ENCODE measurements at regions not wholly inside any gene's neighbourhood (a gene's known extent, or its start where the extent isn't known, plus 50 kb on each side); places are given as distances from the start of the nearest gene placed in this dataset.
"Not testable (repeated sequence)": the region's sequence is repeated elsewhere in the genome, so short reads cannot be mapped to it uniquely, and the experiment has no call there.

DNA sequence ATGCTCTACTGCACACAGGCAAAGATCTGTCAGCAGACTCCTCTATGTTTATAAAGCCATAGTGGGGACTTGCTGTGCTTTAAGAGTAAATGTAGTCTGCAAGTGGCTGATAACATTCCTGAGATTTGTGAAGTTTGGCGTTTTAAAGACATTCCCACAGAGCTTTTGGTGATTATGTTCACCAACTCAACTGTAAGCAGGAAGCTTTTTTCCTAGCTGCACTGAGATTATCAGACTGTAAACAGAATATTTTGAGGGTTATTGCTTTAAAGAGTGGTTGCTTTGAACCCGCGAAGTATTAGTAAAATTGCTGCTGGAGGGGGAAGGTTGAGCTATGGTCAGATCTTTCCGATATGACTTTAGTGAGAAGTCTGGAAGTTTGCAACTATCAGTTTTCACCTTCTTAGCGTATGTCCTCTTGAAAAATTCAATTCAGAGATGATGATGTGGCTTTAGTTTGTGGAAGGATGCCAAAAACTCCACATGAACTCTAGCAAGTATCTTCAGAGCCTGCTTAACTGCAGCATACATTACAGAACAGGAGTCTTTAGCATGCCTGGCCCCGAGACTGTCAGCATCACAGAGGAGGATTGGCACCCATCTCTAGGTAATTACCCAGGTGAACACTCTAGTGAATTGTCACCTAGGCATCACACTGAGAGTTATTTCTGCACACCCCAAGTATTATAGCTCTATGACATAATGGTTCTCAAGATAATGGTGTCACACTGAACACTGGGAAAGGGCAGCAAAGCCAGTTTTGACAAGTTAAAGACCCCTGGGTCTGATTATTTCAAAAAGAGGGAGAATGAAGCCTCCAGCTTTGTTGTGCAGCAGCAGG, 89.9 kb downstream of the MTNR1B start:
- TF ChIP-seq, protein P1, sequence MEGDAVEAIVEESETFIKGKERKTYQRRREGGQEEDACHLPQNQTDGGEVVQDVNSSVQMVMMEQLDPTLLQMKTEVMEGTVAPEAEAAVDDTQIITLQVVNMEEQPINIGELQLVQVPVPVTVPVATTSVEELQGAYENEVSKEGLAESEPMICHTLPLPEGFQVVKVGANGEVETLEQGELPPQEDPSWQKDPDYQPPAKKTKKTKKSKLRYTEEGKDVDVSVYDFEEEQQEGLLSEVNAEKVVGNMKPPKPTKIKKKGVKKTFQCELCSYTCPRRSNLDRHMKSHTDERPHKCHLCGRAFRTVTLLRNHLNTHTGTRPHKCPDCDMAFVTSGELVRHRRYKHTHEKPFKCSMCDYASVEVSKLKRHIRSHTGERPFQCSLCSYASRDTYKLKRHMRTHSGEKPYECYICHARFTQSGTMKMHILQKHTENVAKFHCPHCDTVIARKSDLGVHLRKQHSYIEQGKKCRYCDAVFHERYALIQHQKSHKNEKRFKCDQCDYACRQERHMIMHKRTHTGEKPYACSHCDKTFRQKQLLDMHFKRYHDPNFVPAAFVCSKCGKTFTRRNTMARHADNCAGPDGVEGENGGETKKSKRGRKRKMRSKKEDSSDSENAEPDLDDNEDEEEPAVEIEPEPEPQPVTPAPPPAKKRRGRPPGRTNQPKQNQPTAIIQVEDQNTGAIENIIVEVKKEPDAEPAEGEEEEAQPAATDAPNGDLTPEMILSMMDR (IDR thresholded peaks at IDR 0.05; ENCODE audit: insufficient read depth, low read depth, low read length): no peak
- peak; percentile 97 for DNase-seq (ENCODE audit: low read depth)
- no peak overlapping the region for H3K4me3 ChIP-seq (ENCODE audit: low read depth, low read length)

DNA sequence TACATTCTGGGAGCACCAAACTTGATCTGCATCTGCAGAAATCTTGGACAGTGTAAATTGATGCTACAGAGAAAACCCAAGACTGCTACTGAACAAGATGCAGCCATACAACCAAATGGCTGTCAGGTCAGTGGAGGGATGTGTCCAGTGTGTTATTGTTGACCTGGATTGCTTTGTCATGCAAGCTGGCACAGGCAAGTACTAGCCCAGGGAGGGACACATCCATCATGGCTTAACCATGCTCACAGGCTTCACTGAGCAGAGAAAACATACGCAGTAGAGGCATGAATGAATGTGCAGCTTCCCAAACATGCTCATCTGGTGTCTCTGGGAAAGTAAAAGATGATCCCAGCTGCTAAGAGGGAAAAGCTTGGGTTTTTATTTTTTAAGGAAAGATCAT, 93.6 kb downstream of the MTNR1B start:
- TF ChIP-seq, protein P1 (IDR thresholded peaks at IDR 0.05; ENCODE audit: insufficient read depth, low read depth, low read length): no peak
- DNase-seq (ENCODE audit: low read depth): no peak
- no peak overlapping the region for H3K4me3 ChIP-seq (ENCODE audit: low read depth, low read length)

DNA sequence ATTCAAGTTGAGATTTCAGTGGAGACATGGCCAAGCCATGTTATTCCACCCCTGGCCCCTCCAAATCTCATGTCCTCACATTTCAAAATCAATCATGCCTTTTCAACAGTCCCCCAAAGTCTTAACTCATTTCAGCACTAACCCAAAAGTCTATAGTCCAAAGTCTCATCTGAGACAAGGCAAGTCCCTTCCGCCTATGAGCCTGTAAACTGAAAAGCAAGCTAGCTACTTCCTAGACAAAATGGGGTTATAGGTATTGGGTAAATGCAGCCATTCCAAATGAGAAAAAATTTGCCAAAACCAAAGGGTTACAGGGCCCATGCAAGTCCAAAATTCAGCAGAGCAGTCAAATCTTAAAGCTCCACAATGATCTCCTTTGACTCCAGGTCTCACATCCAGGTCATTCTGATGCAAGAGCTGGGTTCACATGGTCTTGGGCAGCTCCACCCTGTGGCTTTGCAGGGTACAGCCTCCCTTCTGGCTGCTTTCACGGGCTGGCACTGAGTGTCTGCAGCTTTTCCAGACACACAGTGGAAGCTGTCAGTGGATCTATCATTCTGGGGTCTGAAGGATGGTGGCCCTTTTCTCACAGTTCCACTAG, 95.7 kb downstream of the MTNR1B start:
- H3K4me3 ChIP-seq (ENCODE audit: low read depth, low read length): not testable (repeated sequence)
- TF ChIP-seq, protein P1 (IDR thresholded peaks at IDR 0.05; ENCODE audit: insufficient read depth, low read depth, low read length): peak; percentile 55
- peak; percentile 33 for DNase-seq (ENCODE audit: low read depth)

DNA sequence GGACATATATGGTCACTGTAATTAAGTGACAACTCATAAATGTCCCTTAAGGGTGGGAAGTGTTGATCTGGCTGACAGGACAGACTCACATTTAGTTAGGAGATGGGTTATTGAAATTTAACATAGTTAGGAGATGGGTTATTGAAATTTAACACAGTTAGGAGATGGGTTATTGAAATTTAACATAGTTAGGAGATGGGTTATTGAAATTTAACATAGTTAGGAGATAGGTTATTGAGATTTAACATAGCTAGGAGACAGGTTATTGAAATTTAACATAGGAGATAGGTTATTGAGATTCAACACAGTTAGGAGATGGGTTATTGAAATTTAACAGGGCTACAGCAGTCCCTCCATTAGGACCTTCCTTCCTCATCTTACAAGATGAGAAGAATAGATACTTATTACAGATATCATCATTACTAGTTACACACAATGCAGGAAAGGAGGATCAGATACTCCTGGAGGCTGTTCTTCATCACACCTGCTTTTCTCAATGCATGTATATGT, 98.5 kb downstream of the MTNR1B start:
- no peak overlapping the region for H3K4me3 ChIP-seq (ENCODE audit: low read depth, low read length)
- TF ChIP-seq, protein P1 (IDR thresholded peaks at IDR 0.05; ENCODE audit: insufficient read depth, low read depth, low read length): no peak
- DNase-seq (ENCODE audit: low read depth): no peak

DNA sequence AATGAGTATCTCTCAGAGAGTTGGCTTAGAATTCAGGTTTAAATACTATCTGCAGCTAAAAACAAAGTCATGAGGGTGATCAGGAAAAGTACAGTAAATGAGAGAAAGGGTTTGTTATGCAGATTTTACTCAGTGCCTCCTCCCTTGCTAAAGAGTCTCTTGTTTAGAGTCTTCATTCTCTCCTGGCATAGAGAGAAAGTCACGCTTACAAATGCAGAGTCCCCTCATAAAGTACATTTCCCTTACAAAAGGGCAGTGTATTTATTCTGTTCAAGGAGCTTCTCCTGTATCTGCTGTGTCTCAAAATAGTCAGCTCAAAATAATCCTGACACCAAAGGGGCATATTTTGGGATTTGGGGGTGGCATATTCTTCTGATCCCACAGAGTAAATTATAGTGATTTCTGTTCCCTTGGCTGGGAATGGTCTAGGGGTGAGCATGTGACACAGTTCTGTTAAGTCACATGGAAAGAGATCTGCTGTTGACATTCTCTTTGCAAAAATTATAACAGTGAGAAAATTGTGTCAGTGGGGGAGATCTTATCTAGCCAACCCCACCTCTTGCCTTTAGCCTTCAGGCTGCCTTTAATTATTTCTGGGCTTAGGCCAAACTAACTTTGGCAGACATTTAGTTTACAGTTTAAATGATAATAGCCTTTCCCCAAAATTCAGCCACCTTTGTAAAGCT, 102.9 kb downstream of the MTNR1B start:
- H3K4me3 ChIP-seq (ENCODE audit: low read depth, low read length): no peak overlapping the region
- TF ChIP-seq, protein P1 (IDR thresholded peaks at IDR 0.05; ENCODE audit: insufficient read depth, low read depth, low read length): no peak
- peak; percentile 14 for DNase-seq (ENCODE audit: low read depth)

DNA sequence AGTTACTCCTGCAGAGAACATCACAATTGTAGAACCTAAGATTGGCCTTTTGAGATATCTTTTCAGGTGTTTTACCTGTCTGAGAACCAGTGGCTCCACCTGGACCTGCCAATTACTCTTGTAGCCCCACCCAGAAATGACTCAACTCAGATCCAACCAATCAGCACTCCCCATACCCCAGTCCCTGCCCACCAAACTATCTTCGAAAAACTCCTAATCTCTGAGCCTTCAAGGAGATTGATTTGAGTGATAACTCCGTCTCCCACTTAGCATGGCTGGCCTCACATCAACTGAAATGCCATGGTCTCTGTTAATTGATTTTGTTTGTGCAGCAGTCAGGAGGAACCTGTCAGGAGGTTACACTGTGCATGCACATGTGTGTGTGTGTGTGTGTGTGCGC, 103.6 kb downstream of the MTNR1B start:
- no peak overlapping the region for H3K4me3 ChIP-seq (ENCODE audit: low read depth, low read length)
- no peak for DNase-seq (ENCODE audit: low read depth)
- TF ChIP-seq, protein P1 (IDR thresholded peaks at IDR 0.05; ENCODE audit: insufficient read depth, low read depth, low read length): no peak

Measured in fibroblast of villous mesenchyme (primary cell).